Left ventricle myocardium superior (tissue), 1 donor: ENCODE measurements at regions not wholly inside any gene's neighbourhood (a gene's known extent, or its start where the extent isn't known, plus 50 kb on each side); places are given as distances from the start of the nearest gene placed in this dataset.
A peak's percentile ranks its signal among the peaks of the same experiment; 100 is the strongest.
"Not testable (repeated sequence)": the region's sequence is repeated elsewhere in the genome, so short reads cannot be mapped to it uniquely, and the experiment has no call there.

ENCODE experiments used
- ATAC-seq: fragments of 200-7000 bp; cut with Tn5 transposase; one replicate; pipeline ENCODE4 v1.9.1; 2020; ENCODE audit warnings: mild to moderate bottlenecking, moderate library complexity
- DNase-seq: peaks from one replicate; pipeline ENCODE4 v3.0.0-alpha.2; 2020
- intact Hi-C: fragments of 100-400 bp; cut with micrococcal nuclease; formaldehyde crosslinking; loops from one replicate; pipeline ENCODE4 v1.11.0; 2022
- donor health status: DM: no; HTN: yes; CAD: no; lungs with severe emphysema.

DNA sequence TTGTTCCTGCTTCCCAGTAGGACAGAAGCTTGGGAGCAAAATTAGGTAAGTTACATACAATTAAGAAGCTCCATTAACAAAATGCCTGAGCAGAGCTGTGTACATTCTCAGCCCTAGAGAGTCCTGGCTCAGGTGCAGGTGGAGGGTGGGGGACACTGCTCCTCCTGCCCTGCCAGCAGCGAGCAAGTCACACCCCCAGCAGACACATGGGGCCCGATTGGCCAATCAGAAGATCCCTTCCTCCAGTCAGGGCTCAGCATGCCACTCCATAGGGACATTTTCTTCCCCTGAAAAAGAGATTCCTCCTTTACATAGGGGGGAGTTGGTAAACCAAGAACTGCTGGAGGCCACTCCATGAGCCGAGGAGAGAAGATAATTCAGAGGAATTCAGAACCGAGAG lies 62.1 kb downstream of the PLXNA1 start:
- intact Hi-C loops = no loop called here
- ATAC-seq = peak; percentile 83
- DNase-seq = peak; percentile 44

DNA sequence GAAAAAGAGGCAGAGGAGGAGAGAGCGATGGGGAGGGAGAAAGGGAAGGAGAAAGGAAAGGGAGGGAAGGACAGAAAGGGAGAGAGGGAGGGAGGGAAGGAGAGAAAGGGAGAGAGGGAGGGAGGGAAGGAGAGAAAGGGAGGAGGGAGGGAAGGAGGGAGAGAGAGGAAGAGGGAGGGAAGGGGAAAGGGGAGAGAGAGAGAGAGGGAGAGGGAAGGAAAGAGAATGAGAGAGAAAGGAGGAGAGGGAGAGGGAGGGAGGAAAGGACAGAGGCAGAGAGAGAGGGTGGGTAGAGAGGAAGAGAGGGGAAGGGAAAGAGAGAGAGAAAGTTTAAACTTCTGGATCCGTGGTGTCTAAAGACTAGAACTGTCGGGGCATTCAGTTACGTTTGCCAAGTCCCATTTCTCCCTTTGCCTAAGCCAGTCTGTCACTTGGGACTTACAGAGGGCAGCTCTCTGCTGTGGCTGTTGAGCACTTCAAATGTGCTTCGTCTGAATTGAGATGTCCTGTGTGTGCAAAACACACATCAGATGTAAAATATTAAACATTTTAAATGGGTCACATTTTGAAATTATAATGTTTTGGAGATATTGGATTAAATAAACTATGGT lies 62.6 kb downstream of the PLXNA1 start:
- ATAC-seq = peak; percentile 21
- intact Hi-C loops = no loop called here
- no peak for DNase-seq

DNA sequence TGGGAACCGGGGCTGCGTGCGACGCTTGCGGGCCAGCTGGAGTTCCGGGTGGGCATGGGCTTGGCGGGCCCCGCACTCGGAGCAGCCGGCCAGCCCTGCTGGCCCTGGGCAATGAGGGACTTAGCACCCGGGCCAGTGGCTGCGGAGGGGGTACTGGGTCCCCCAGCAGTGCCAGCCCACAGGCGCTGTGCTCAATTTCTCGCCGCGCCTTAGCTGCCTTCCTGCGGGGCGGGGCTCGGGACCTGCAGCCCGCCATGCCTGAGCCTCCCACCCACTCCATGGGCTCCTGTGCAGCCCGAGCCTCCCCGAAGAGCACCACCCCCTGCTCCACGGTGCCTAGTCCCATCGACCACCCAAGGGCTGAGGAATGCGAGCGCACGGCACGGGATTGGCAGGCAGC lies 63.8 kb downstream of the PLXNA1 start:
- DNase-seq = peak; percentile 9
- ATAC-seq, intact Hi-C loops: not testable (repeated sequence)

DNA sequence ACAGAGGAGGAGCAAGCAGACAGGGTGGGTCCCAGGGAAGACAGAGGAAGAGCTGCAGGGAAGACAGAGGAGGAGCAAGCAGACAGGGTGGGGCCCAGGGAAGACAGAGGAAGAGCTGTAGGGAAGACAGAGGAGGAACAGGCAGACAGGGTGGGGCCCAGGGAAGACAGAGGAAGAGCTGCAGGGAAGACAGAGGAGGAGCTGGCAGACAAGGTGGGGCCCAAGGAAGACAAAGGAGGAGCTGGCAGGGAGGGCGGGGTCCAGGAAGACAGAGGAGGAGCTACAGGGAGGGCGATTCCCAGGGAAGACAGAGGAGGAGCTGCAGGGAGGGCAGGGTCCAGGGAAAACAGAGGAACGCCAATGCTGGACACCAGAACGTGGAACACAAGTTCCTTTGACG lies 66.5 kb downstream of the PLXNA1 start:
- intact Hi-C loops = no loop called here
- ATAC-seq (no peak), DNase-seq (peak; percentile 9)

DNA sequence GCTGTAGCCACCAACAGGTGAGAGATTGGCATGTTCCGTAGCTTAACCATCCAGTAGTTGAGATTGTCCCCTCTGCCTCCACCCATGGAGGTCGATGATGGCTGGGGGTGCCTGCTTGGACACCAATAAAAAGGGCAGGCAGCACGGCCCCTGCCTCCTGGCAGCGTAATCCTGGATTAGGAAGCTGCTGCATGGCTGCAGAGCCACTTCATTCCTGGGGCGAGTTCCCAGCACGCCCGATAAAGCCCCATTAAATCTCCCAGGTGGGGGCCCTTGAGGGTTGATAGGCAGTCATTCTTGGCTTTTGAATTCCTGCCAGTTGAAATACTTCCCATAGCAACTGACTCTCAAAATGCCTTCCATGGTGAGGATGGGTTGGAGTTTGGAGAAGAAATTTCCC lies 67.8 kb downstream of the PLXNA1 start:
- no peak for ATAC-seq
- peak; percentile 22 for DNase-seq
- intact Hi-C loops = no loop called here

DNA sequence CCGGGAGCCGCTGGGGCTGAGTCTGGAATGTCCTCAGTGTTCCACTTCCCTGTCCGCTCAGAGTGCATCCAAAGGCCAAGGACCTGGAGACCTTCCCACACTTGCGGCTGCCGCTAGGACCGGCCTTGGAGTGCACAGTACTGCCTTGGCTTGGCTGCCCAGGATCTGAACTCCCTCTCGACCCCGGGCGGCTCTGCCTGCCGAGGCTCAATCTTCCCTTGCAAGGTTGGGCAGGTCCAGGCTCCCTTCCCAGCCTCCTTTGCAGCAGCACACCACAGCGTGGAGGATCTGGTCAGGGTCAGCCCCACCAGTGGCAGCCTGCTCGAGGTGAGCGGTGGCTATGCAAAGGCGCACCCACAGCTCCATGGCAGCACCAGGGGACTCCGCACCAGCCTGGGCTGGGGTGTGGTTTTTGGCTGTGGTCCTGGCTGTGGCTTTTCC lies 69.2 kb downstream of the PLXNA1 start:
- intact Hi-C loops = no loop called here
- ATAC-seq (peak; percentile 94), DNase-seq (peak; percentile 86)

DNA sequence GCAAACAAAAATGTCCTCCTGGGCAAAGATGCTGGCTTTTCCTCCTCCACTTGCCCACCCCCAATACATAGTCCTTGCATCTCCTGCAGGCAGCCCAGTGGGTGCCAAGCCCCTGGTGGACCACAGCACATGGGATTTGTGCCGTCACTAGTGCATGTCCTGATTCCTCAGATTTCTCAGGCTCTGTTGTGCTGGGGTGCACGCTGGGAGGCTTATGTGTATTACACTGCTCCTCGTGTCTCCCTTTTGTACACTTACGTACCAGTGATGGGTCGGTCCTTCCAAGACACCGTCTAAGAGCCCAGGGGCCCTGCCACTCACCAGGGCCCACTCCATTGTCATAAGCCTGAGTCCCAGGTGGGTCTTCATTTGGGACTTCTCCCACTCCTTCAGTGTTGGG lies 70.1 kb downstream of the PLXNA1 start:
- intact Hi-C loops = no loop called here
- ATAC-seq = peak; percentile 37
- peak; percentile 26 for DNase-seq

DNA sequence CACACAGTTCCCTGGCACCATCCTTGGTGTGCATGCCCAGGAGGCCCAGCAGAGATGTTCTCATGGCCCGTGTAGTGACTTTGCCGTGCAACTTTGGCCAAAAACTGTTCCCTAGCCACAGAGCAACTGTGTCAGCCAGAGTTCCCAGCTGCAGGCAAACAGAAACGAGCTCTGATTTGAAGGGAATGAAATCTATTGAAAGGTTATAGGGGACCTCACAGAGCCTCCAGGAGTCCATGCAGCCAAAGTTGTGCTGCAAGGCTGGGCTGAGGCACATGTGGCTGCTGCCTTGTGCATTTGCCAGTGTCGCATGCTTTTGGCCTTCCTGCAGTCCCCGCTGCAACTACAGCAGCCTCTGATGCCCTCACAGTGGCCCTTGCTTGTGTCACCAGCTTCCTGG lies 70.5 kb downstream of the PLXNA1 start:
- intact Hi-C loops = no loop called here
- ATAC-seq (peak; percentile 70), DNase-seq (peak; percentile 58)

DNA sequence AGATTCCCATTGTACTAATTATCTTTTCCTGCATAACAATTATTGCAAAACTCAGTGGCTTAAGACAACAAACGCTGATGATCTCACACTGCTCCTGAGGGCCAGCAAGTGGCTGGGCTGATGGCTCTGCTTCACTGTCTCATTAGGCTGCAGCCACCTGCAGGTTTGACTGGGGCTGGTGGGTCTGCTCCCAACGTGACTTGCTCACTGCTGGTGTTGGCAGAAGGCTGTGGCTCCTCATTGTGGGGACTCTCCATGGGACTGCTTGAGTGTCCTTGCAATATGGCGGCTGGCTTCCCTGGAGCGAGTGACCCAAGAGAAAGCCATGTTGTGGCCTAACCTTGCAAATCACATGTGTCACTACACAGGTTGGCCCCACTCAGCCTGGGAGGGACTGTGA lies 71.1 kb downstream of the PLXNA1 start:
- ATAC-seq (peak; percentile 48), DNase-seq (peak; percentile 42)
- intact Hi-C loops = no loop called here

DNA sequence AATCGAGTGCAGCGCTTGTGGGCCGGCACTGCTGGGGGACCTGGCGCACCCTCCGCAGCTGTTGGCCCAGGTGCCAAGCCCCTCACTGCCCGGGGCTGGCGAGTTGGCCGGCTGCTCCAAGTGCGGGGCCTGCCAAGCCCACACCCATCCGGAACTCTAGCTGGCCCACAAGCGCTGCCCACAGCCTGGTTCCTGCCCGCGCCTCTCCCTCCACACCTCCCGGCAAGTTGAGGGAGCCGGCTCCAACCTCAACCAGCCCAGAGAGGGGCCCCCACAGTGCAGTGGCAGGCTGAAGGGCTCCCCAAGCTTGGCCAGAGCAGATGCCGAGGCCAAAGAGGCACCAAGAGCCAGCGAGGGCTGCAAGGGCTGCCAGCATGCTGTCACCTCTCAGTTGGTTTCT lies 73.4 kb downstream of the PLXNA1 start:
- intact Hi-C loops = no loop called here
- ATAC-seq (no peak), DNase-seq (peak; percentile 10)

DNA sequence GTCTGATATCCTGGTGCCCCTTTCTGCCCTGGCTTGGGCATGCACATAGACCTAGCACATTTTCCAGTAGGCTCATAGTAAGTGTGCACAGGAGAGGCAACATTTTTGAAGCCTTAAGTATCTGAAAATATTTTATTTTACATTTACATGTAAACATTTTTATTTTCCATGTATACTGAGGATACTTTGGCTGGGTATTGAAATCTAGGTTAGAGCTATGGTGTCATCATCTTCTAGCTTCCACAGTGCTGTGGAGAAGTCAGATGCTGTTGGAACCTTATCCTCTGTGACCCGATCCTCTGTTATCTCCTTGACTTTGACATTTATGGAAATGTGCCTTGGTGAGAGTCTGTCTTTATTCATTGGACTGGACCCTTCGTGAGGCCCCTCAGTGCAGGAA lies 74.1 kb downstream of the PLXNA1 start:
- no peak for DNase-seq
- intact Hi-C loops = no loop called here

DNA sequence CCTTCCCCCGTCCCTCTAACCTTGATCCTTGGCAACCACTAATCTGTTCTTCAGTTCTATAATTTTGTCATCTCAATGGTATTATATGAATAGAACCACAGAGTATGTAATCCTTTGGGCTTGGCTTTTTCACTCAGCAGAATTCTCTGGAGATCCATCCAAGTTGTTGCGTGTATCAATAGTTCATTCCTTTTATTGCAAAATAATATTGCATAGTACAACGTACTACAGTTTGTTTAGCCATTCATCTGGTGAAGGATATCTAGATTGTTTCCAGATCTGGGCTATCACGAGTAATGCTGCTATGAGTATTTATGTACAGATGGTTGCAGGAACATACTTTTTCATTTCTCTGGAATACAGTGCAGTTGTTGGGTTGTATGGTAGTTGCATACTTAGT lies 76.2 kb downstream of the PLXNA1 start:
- intact Hi-C loops = no loop called here
- no peak for ATAC-seq
- no peak for DNase-seq

More for the DNA sequence above, 74.1 kb downstream of the PLXNA1 start:
- ATAC-seq = no peak

DNA sequence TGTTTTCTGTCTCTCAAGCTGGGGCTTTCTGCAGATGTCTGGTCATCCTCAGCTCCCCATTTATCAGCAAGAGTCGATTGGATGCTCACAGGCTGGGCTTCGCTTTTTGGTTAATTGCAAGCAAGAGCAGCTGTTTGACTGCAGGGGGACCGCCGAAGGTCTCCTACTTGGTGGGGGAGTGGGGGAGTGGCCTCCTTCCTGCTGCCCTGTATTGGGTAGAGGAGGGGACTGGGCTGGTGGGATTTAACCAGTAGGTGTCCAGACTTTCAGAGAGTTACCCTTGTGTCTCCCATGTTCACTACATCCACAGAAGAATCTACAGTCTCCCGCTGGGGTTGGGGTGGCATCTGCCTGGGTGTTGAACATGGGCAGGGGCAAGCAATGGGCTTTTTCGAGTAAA lies 78.7 kb downstream of the PLXNA1 start:
- no peak for ATAC-seq
- intact Hi-C loops = no loop called here
- DNase-seq = peak; percentile 5

DNA sequence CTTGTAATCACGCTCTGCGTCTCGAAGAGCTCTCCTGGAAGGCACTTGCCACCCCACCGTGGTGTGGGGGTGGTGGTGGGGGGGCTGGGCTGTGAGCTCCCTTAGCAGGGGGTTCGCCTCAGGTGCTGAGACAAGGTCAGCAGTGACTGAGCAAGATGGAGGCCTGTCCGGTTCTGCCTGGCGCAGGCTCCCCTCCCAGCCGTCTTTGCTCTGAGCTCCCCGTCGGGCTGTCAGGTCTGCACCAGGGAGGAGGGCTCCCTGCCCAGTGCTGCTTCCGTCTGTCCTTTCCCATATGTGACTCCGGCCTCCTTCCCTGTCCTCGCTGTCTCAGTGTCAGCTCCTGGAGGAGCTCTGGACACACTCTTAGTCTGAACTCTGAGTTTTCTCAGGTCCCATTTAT lies 80.0 kb downstream of the PLXNA1 start:
- DNase-seq (peak; percentile 17), ATAC-seq (no peak)
- intact Hi-C loops = no loop called here

DNA sequence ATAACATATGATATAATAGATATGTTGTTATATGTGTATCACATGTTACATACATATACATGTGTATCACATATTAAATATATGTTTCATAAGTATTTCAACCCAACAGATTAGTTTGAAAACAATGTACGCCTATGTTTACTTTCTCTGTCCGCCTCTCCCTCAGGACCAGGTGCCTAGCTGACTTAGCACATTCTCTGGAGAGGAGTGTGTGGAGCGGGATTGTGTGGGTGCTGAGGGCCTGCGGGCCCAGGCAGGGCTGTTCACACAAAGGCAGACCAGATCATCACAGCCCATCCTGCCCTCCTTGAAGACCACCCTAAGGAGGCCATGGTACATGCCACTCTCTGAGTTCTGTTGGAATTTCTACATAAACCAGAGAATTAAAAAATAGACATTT lies 81.0 kb downstream of the PLXNA1 start:
- ATAC-seq (no peak), DNase-seq (no peak)
- intact Hi-C loops = no loop called here

DNA sequence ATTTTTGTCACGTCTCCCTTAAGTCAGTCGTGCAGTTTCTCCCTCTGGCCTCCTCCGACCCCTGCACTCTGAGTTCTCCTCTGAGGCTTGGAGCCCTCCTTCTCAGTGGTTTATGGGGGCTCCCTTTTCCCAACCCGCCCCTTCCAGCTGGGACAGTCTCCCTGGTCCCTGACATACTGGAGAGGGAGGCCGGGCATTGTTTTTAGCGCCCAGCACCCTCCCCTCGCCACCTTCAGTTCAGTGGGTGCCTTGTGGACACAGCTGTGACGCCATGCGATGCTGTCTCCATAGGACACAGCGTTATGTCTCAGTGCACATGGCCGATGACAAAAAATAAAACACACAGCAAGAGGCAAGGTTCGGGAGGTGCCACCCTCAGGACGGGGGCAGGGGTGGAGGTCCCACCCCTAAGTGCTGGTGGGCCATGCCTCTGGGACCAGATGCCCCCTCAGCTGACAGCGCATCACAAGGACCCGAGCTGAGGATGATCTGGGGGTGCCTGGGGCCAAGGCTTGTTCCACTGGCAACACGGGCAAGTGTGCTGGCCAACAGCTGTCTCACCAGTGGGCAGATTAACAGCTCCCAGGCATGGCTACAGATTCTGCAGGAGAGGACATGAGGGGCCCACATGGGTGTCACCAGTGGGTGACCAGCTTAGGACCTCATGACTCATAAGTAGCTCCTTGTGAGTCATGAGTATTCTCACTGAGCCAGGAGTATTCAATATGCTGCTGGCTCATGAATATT lies 81.6 kb downstream of the PLXNA1 start:
- intact Hi-C loops = no loop called here
- ATAC-seq (no peak), DNase-seq (no peak)

DNA sequence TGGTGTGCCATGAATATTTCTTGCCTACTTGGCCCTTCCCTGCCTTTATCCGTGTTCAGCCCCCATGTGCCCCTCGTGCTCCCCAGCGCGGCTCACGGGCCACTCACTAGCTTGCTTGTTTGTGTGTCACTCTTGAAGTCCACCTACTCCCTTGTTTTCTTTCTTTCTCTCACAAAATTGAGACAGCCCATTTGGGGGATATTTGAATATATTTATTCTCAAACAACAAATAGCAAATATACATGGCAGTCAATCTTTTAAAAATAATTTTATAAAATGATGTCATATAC lies 82.2 kb downstream of the PLXNA1 start:
- ATAC-seq = no peak
- intact Hi-C loops = no loop called here

DNA sequence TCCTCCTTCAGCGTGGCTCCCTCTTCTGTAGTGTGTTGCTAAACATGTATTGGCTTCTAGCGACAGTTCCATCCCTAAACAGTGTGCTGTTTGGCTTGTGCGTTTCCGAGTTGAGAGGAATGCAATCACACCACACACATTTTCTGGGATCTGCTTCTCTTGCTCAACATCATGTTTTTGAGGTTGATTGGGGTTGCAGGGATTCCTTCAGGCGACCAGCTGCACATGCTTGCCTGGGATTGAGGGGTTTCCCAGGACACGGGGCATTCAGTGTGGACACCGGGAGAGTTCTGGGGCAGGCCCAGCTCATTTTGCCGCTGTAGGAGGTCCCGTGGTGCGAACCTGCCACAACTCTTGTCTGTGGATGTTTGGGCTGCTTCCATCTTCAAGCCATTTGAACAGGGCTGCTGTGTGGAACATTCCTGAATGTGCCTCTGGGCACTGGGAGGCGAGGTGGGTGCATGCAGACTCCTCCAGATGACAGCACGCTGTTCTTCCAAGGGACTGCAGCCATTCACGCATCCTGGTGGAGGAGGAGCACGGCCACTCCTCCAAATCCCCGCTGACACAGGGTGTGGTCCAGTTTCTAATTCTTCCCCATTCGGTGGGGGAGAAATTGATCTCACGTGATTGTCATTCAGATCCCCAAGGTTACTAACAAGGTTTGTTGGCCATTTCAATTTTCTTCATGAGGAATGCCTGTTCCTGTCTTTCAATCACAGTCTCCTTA lies 82.8 kb downstream of the PLXNA1 start:
- ATAC-seq (no peak), DNase-seq (peak; percentile 15)
- intact Hi-C loops = no loop called here

More for the DNA sequence above, 82.2 kb downstream of the PLXNA1 start:
- no peak for DNase-seq

DNA sequence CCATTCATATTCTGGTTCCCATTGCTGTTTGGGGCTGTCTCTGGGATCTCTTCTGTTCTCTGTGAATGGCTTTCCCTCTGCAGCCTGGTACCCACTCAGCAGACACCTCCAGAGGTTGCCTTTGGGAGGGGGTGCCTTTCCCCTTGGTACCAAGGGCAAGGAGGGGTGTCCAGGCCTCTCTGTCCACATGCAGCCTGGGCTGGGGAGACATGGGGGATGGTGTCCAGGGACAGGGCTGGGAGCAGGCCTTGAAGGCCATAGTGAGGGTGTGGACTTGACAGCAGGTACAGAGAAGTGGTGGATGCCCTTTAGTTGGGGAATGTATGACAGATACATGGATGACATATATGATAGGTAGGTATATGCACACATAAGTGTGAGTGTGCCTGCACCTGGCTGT lies 83.7 kb downstream of the PLXNA1 start:
- intact Hi-C loops = no loop called here
- ATAC-seq = no peak
- no peak for DNase-seq

DNA sequence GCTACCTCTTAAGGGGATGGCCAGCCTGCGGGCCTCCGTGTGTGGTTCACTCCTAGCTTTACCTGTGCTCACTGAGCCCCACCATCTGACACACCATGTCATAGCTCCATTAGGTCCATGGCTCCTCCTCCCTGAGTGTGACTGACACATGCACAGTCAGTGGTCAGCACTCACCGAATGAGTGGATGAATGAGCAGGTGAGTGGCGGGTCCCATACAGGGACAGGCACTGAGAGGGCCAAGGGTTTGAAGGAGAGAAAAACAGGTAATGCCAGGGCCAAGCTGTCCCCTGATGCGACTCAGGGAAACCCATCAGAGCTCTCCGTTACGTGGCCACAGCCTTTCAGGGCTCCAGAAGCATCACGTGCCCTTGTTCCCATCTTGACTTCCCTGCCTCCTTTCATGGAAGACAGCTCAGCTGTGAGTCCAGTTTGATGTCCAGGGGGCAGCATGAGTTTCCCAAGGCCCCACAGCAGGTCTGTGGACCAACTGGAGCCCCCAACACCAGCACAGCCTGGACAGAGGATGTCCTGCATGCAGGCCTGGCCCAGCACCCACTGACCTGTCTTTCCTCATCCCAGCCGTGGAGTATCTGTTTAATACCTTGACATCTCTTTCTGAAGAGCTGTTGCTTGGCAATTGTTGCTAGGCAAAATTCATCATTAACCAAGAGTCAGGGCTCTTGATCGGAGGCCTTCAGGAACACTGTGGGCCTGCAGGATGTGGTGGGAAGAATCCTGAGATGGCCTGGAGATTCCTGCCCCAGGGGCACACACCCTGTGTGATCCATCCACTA lies 84.4 kb downstream of the PLXNA1 start:
- peak; percentile 8 for DNase-seq
- intact Hi-C loops = no loop called here
- no peak for ATAC-seq
